GM12878 (cell line): ENCODE measurements at regions not wholly inside any gene's neighbourhood (a gene's known extent, or its start where the extent isn't known, plus 50 kb on each side); places are given as distances from the start of the nearest gene placed in this dataset.

Source experiments
- ATAC-seq: fragments of 200-7000 bp; cut with Tn5 transposase; 3 replicates; pipeline ENCODE4 v1.9.1; 2020; ENCODE audit warnings: mild to moderate bottlenecking, moderate library complexity
- BruUV-seq: library from RNA; stranded (reverse); fragments of 400-500 nt; replicated peaks from 2 replicates; lab custom pipeline; 2021; lab: Mats Ljungman, UMichigan
- CTCF ChIA-PET: fragments of 300-600 bp; sonication (Branson Sonifier 250); formaldehyde crosslinking; extraction: SDS; loops from one replicate; lab custom pipeline; 2021; ENCODE audit warnings: inconsistent platforms; lab: Yijun Ruan, JAX
- POLR2A ChIA-PET: fragments of 350-600 bp; formaldehyde crosslinking; extraction: SDS; loops from one replicate; lab custom pipeline; 2021; ENCODE audit warnings: inconsistent platforms; lab: Charles Lee
- RAD21 ChIA-PET: fragments of 300-600 bp; sonication (Branson Sonifier 250); formaldehyde crosslinking; loops from one replicate; lab custom pipeline; 2023; ENCODE audit warnings: antibody characterized with exemption; ENCODE audit not compliant: unreplicated experiment; lab: Charles Lee
- SMC1A ChIA-PET: fragments of 300-600 bp; sonication (Branson Sonifier 250); formaldehyde crosslinking; loops from one replicate; lab custom pipeline; 2023; ENCODE audit not compliant: unreplicated experiment, uncharacterized antibody; lab: Charles Lee
- DNase-seq: peaks from one replicate; pipeline ENCODE4 v3.0.0-alpha.2; 2011; ENCODE audit warnings: low read depth, low spot score
- FAIRE-seq: peaks from 3 replicates; lab custom pipeline; 2011; peaks lifted over from hg19 to GRCh38; lab: Jason Lieb, UNC
- H2AFZ ChIP-seq: 2 replicates; pipeline ENCODE4 v1.6.0; 2011; ENCODE audit warnings: low read depth, low read length, control low read depth; ENCODE audit not compliant: control insufficient read depth
- H3K27ac ChIP-seq: 2 replicates; pipeline ENCODE4 v1.5.1; 2011; ENCODE audit warnings: control low read depth; ENCODE audit not compliant: control insufficient read depth, insufficient read depth
- H3K27me3 ChIP-seq, 2 experiments: replicated peaks in 1 of 2; 2 replicates each; pipeline versions ENCODE4 v1.6.0 to v1.6.1; 2011; ENCODE audit warnings: low read length in 1 of 2; ENCODE audit not compliant: control insufficient read depth in 2 of 2, insufficient read depth in 2 of 2
- H3K36me3 ChIP-seq, 2 experiments: 2 replicates each; pipeline ENCODE4 v1.5.1; 2011; ENCODE audit warnings: low read length in 1 of 2; ENCODE audit not compliant: control insufficient read depth in 2 of 2, insufficient read depth in 2 of 2
- H3K4me1 ChIP-seq: 2 replicates; pipeline ENCODE4 v1.6.1; 2011; ENCODE audit warnings: mild to moderate bottlenecking, low read length, moderate library complexity, mixed read lengths; ENCODE audit not compliant: control insufficient read depth, insufficient read depth
- H3K4me2 ChIP-seq: 2 replicates; pipeline ENCODE4 v1.6.0; 2011; ENCODE audit warnings: control low read depth; ENCODE audit not compliant: control insufficient read depth, insufficient read depth
- H3K4me3 ChIP-seq: fragments of 200-600 bp; sonication (generic); 2 replicates; pipeline ENCODE4 v1.5.1; 2016
- H3K79me2 ChIP-seq: 2 replicates; pipeline ENCODE4 v1.6.0; 2011; ENCODE audit warnings: low read length; ENCODE audit not compliant: control insufficient read depth, insufficient read depth
- H3K9ac ChIP-seq: 2 replicates; pipeline ENCODE4 v1.8.0; 2011; ENCODE audit warnings: low read length, control low read depth, mixed read lengths; ENCODE audit not compliant: control insufficient read depth, insufficient read depth
- H3K9me3 ChIP-seq: replicated peaks from 3 replicates; pipeline ENCODE4 v1.5.1; 2011; ENCODE audit warnings: mild to moderate bottlenecking, low read length; ENCODE audit not compliant: control insufficient read depth, insufficient read depth
- H4K20me1 ChIP-seq: 2 replicates; pipeline ENCODE4 v1.6.0; 2011; ENCODE audit not compliant: control insufficient read depth, insufficient read depth
- CBX3 ChIP-seq: fragments of 200-600 bp; sonication (generic); IDR thresholded peaks from 2 replicates; pipeline ENCODE4 v1.6.1; 2016; ENCODE audit warnings: low read depth, borderline replicate concordance
- CREM ChIP-seq: IDR thresholded peaks from 2 replicates; pipeline ENCODE4 v1.6.1; 2014; ENCODE audit warnings: antibody characterized with exemption, low read depth
- JUNB ChIP-seq: IDR thresholded peaks from 2 replicates; pipeline ENCODE4 v1.6.1; 2016; ENCODE audit warnings: antibody characterized with exemption, mild to moderate bottlenecking
- PML ChIP-seq: IDR thresholded peaks from 2 replicates; pipeline ENCODE4 v1.6.1; 2012; ENCODE audit warnings: low read length, inconsistent platforms
- POU2F2 ChIP-seq: IDR thresholded peaks from 3 replicates; pipeline ENCODE4 v1.6.1; 2011; ENCODE audit warnings: low read depth, mild to moderate bottlenecking, low read length, borderline replicate concordance
- SIN3A ChIP-seq: IDR thresholded peaks from 2 replicates; pipeline ENCODE4 v1.6.1; 2012; ENCODE audit warnings: low read depth, low read length, improper control_type of control experiment
- SRF ChIP-seq, 2 experiments: IDR thresholded peaks; 2 replicates each; pipeline ENCODE4 v1.6.1; 2011; ENCODE audit warnings: low read depth in 2 of 2, low read length in 2 of 2, mild to moderate bottlenecking in 1 of 2, moderate library complexity in 1 of 2
- SUZ12 ChIP-seq: fragments of 200-600 bp; sonication (generic); IDR thresholded peaks from one replicate; pipeline ENCODE4 v1.6.1; 2018; ENCODE audit warnings: antibody characterized with exemption, mild to moderate bottlenecking; ENCODE audit not compliant: unreplicated experiment
- ZBED1 ChIP-seq: IDR thresholded peaks from 2 replicates; pipeline ENCODE4 v1.6.1; 2016; ENCODE audit warnings: borderline replicate concordance
- ZNF622 ChIP-seq: fragments of 450-650 bp; IDR thresholded peaks from 2 replicates; pipeline ENCODE4 v1.6.1; 2017; ENCODE audit warnings: mild to moderate bottlenecking, inconsistent platforms
- WGBS: methylation state at CpG from one replicate; pipeline ENCODE4 v1.1.6; 2016; ENCODE audit warnings: low lambda C conversion rate; ENCODE audit not compliant: insufficient replicate concordance, insufficient coverage; ENCODE audit errors: missing lambda C conversion rate; 5-methylcytosine and 5-hydroxymethylcytosine counted together
- in situ Hi-C: fragments of 300-500 bp; cut with MboI; formaldehyde crosslinking; loops from 9 replicates; pipeline ENCODE4 v1.14.3; 2018; ENCODE audit warnings: mixed read lengths
- intact Hi-C: fragments of 100-400 bp; cut with micrococcal nuclease; formaldehyde crosslinking; loops from one replicate; pipeline ENCODE4 v1.14.2; 2022; ENCODE audit not compliant: unreplicated experiment
- TF ChIP-seq, protein P1 (sequence below): fragments of 450-650 bp; IDR thresholded peaks from 2 replicates; pipeline ENCODE4 v1.6.1; 2017; ENCODE audit warnings: antibody characterized with exemption, mild to moderate bottlenecking, moderate library complexity

DNA sequence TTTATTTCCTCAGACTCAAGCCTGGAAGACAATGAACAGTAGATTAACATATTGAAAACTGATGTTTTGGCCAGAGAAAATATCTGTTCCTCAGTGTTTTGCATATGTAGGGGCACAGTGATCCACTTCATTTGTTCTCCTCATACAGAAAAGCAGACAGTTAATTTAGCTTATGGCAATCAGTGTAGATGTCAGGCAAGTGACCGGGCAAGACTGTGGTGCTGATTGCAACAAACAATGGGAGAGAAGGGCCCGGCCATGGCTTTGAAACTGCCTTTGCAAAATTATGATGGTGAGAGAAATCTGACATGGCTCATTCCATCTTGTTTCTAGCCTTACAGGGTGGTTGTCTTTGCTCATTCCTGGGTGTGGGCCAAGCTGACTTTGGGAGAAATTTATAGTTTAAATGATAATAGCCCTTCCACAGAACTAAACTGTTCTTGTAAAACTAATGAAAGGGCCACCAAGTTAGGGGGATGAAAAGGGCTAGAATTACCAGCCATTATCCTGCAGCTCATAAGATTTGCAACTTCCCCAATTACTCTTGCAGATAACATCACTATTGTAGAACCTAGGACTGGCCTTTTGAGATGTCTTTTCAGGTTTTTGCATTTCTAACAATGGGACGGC lies 220.3 kb downstream of the KTN1 start:
- no peak for DNase-seq
- H2AFZ ChIP-seq = no peak overlapping the region
- no peaks in the 10 kb centered on the region for H3K36me3 ChIP-seq
- in situ Hi-C loops (no loop called here), intact Hi-C loops (no loop called here)
- H4K20me1 ChIP-seq = no peaks in the 10 kb centered on the region; the same call in 1 of the 2 replicates
- ChIA-PET RAD21 (no interaction called here), POLR2A (interaction anchor here (0.7 kb wide), 1 partner anchor 14 kb away, joined by 3 read pairs; no protein-coding TSS in a partner anchor), CTCF (interaction anchor here (1.0 kb wide), 1 partner anchor 9 kb away, joined by 3 read pairs; no protein-coding TSS in a partner anchor), SMC1A (no interaction called here)
- no TSS peak for BruUV-seq
- ATAC-seq = no peak
- H3K79me2 ChIP-seq = no peaks in the 10 kb centered on the region
- H3K27me3 ChIP-seq = no peaks in the 10 kb centered on the region
- no peak for FAIRE-seq
- TF ChIP-seq JUNB (no peak), SRF (IDR thresholded peaks at IDR 0.05; ENCODE audit: low read depth in 2 of 2, low read length in 2 of 2) (no peak), PML (no peak), ZNF622 (no peak), CREM (no peak), CBX3 (no peak)
- 13% methylated on average over 3 of the region's 3 CpGs for WGBS
- no peak overlapping the region for H3K4me2 ChIP-seq
- no peaks in the 10 kb centered on the region for H3K9me3 ChIP-seq
- H3K4me1 ChIP-seq = no peaks in the 10 kb centered on the region
- no peak overlapping the region for H3K27ac ChIP-seq
- H3K4me3 ChIP-seq = no peak overlapping the region
- no peak overlapping the region for H3K9ac ChIP-seq

DNA sequence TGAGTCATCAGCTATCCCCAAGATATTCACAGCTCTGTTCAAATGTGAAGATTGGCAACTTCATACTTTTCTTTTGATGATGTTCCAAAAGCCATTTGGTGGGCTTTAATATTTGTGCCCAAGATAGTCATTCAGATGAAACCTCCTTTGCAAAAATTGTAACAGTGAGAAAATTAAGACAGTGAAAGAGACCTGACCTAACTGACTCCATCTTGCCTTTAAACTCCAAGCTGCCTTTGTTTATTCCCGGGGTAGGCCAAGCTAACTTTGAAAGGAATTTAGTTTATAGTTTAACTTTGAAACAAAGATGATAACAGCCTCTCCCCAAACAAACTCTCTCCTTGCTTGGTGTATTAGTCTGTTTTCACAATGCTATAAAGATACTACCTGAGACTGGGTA lies 221.1 kb downstream of the KTN1 start:
- CTCF ChIA-PET = no interaction called here
- in situ Hi-C loops = no loop called here
- no peak overlapping the region for H3K9ac ChIP-seq
- SMC1A ChIA-PET = no interaction called here
- no peak overlapping the region for H3K4me3 ChIP-seq
- H3K9me3 ChIP-seq = no peaks in the 10 kb centered on the region
- H2AFZ ChIP-seq = no peak overlapping the region
- no peaks in the 10 kb centered on the region for H3K79me2 ChIP-seq
- POLR2A ChIA-PET = no interaction called here
- DNase-seq (no peak), FAIRE-seq (no peak), ATAC-seq (no peak)
- H3K4me2 ChIP-seq = no peak overlapping the region
- no TSS peak for BruUV-seq
- intact Hi-C loops = no loop called here
- no peaks in the 10 kb centered on the region for H3K27me3 ChIP-seq
- RAD21 ChIA-PET = no interaction called here
- H3K27ac ChIP-seq = no peak overlapping the region
- H3K36me3 ChIP-seq = no peaks in the 10 kb centered on the region
- H4K20me1 ChIP-seq = no peaks in the 10 kb centered on the region; the same call in 1 of the 2 replicates
- no peaks in the 10 kb centered on the region for H3K4me1 ChIP-seq
- TF ChIP-seq, protein P1, sequence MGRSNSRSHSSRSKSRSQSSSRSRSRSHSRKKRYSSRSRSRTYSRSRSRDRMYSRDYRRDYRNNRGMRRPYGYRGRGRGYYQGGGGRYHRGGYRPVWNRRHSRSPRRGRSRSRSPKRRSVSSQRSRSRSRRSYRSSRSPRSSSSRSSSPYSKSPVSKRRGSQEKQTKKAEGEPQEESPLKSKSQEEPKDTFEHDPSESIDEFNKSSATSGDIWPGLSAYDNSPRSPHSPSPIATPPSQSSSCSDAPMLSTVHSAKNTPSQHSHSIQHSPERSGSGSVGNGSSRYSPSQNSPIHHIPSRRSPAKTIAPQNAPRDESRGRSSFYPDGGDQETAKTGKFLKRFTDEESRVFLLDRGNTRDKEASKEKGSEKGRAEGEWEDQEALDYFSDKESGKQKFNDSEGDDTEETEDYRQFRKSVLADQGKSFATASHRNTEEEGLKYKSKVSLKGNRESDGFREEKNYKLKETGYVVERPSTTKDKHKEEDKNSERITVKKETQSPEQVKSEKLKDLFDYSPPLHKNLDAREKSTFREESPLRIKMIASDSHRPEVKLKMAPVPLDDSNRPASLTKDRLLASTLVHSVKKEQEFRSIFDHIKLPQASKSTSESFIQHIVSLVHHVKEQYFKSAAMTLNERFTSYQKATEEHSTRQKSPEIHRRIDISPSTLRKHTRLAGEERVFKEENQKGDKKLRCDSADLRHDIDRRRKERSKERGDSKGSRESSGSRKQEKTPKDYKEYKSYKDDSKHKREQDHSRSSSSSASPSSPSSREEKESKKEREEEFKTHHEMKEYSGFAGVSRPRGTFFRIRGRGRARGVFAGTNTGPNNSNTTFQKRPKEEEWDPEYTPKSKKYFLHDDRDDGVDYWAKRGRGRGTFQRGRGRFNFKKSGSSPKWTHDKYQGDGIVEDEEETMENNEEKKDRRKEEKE = no peak
- TF ChIP-seq ZBED1 (no peak), SUZ12 (no peak), SIN3A (no peak), POU2F2 (no peak)
- TF ChIP-seq, all 136 proteins: peak for 0
- WGBS = 30% methylated on average over 1 of the region's 1 CpG
